ENCODE measurements at regions not wholly inside any gene's neighbourhood (a gene's known extent, or its start where the extent isn't known, plus 50 kb on each side); places are given as distances from the start of the nearest gene placed in this dataset.
A peak's percentile ranks its signal among the peaks of the same experiment; 100 is the strongest.

DNA sequence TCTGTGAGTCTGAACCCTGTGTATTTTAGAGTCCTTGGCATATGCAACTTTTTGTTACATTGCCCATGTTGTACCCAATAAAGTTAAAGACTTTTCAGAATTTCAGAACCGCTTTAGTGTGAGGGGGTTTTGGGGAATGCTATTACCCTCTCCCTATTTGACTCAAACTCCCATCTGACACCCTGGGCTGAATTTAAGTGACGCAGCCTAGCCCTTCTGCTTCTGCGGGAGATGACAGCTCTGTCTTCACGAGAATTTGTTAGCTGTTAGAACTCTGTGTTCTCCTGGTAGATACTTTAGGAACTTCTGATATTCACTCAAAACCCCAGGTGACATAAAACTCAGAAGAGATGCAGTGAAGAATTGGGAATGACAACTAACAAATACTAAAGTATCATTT lies 500.6 kb upstream of the ID4 start (continued):
- TF ChIP-seq SRF (IDR thresholded peaks at IDR 0.05; ENCODE audit: low read depth) (no peak), SIN3A (IDR thresholded peaks at IDR 0.05; ENCODE audit: low read depth) (no peak), CEBPB (IDR thresholded peaks at IDR 0.05; ENCODE audit: low read depth) (no peak), EZH2phosphoT487 (IDR thresholded peaks at IDR 0.05; ENCODE audit: borderline replicate concordance) (no peak)

GRCh38 chr6:19337101-19337500 lies 500.1 kb upstream of the ID4 start:
- no peak overlapping the region for H3K9ac ChIP-seq (ENCODE audit: low read length)
- no peak overlapping the region for H3K27ac ChIP-seq (ENCODE audit: low read depth, low read length)
- peaks cover 4% of the 10 kb centered on the region; the same call in 1 of the 2 replicates for H3K9me2 ChIP-seq (ENCODE audit: insufficient read depth)
- intact Hi-C loops (cut with micrococcal nuclease), result no loop called here
- BruUV-seq (replicated peaks), result no TSS peak
- H4K20me1 ChIP-seq (ENCODE audit: insufficient read depth), result no peaks in the 10 kb centered on the region
- H3K79me2 ChIP-seq (ENCODE audit: insufficient read depth, low read length), result no peaks in the 10 kb centered on the region
- H3K4me1 ChIP-seq (ENCODE audit: control insufficient read depth in 1 of 2, insufficient read depth in 2 of 2, low read length in 2 of 2), result peaks cover 0 to 14% of the 10 kb centered on the region in 2 experiments; a peak in 2 of 4 replicates
- ChIA-PET RAD21 (ENCODE audit: low non-redundant PET in 1 of 2, low total read pairs in 2 of 2, uncharacterized antibody in 2 of 2, unreplicated experiment in 2 of 2) (no interaction called here), POLR2A (no interaction called here), CTCF (no interaction called here)
- no peak for ATAC-seq
- no peaks in the 10 kb centered on the region for H3K9me3 ChIP-seq (ENCODE audit: control insufficient read depth in 1 of 2, insufficient read depth in 1 of 2, low read depth in 1 of 2, low read length in 2 of 2)
- no peak for DNase-seq (ENCODE audit: low read depth, low spot score)
- no peak overlapping the region for H2AFZ ChIP-seq (ENCODE audit: low read depth, low read length, poor library complexity, severe bottlenecking)
- TF ChIP-seq FOSL1 (IDR thresholded peaks at IDR 0.05; ENCODE audit: low read depth) (no peak), RAD21 (IDR thresholded peaks at IDR 0.05; ENCODE audit: low read depth) (no peak), EZH2 (IDR thresholded peaks at IDR 0.05) (no peak)
- TF ChIP-seq, protein P1, sequence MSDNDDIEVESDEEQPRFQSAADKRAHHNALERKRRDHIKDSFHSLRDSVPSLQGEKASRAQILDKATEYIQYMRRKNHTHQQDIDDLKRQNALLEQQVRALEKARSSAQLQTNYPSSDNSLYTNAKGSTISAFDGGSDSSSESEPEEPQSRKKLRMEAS (IDR thresholded peaks at IDR 0.05), result no peak
- H3K4me2 ChIP-seq (ENCODE audit: low read length), result no peak overlapping the region
- no peak overlapping the region for H3K4me3 ChIP-seq (replicated peaks in 1 of 2; ENCODE audit: low read depth in 1 of 2, low read length in 2 of 2)
- H3K27me3 ChIP-seq (ENCODE audit: insufficient read depth, low read length), result no peaks in the 10 kb centered on the region
- H3K36me3 ChIP-seq (ENCODE audit: control insufficient read depth in 1 of 2, insufficient read depth in 2 of 2, low read length in 2 of 2), result no peaks in the 10 kb centered on the region

DNA sequence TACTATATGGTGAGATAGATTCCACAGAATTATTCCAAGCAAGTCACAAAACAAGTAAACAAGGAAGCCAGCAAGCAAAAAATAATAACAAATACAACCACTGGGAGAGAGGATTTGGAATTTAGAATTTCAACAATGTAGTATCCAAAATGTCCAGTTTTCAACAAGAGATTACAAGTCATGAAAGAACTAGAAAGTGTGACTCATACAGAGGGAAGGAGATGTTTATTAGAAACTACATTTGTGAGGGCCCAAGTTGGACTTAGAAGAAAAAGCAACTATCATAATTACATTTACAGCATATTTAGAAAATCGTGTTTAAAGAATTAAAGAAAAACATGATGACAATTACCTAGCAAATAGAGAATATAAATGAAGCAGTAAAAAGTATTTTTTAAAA lies 494.6 kb upstream of the ID4 start:
- no peak overlapping the region for H3K27ac ChIP-seq (ENCODE audit: low read depth, low read length)
- no peak overlapping the region for H3K9ac ChIP-seq (ENCODE audit: low read length)
- ATAC-seq, result no peak
- peaks cover 0 to 16% of the 10 kb centered on the region in 2 experiments; a peak in 2 of 4 replicates for H3K4me1 ChIP-seq (ENCODE audit: control insufficient read depth in 1 of 2, insufficient read depth in 2 of 2, low read length in 2 of 2)
- CTCF ChIA-PET, result no interaction called here
- no peak overlapping the region for H3K4me3 ChIP-seq (replicated peaks in 1 of 2; ENCODE audit: low read depth in 1 of 2, low read length in 2 of 2)
- no peaks in the 10 kb centered on the region for H3K36me3 ChIP-seq (ENCODE audit: control insufficient read depth in 1 of 2, insufficient read depth in 2 of 2, low read length in 2 of 2)
- TF ChIP-seq SP1 (IDR thresholded peaks at IDR 0.05; ENCODE audit: low read depth) (no peak), SIN3A (IDR thresholded peaks at IDR 0.05; ENCODE audit: low read depth) (no peak), CEBPB (IDR thresholded peaks at IDR 0.05; ENCODE audit: low read depth) (no peak), YY1 (IDR thresholded peaks at IDR 0.05; ENCODE audit: extremely low read depth, insufficient replicate concordance, low read depth, low read length) (no peak), POLR2A (IDR thresholded peaks at IDR 0.05; ENCODE audit: borderline replicate concordance, extremely low read depth, insufficient read depth, insufficient read length) (no peak), REST (IDR thresholded peaks at IDR 0.05; ENCODE audit: low read depth) (no peak), CBX3 (IDR thresholded peaks at IDR 0.05; ENCODE audit: low read depth) (no peak), ATF3 (IDR thresholded peaks at IDR 0.05) (no peak), TCF7L2 (IDR thresholded peaks at IDR 0.05; ENCODE audit: borderline replicate concordance, extremely low read depth, insufficient read depth, insufficient read length) (no peak), EGR1 (IDR thresholded peaks at IDR 0.05; ENCODE audit: low read depth) (no peak), EZH2 (IDR thresholded peaks at IDR 0.05) (no peak), ZFX (IDR thresholded peaks at IDR 0.05) (no peak), RAD21 (IDR thresholded peaks at IDR 0.05; ENCODE audit: low read depth) (no peak)
- TF ChIP-seq, protein P1 (IDR thresholded peaks at IDR 0.05), result no peak
- BruUV-seq (replicated peaks), result no TSS peak
- intact Hi-C loops (cut with micrococcal nuclease), result loop anchor here (5.0 kb wide), 1 partner anchor 75 kb away; no protein-coding TSS in a partner anchor
- H2AFZ ChIP-seq (ENCODE audit: low read depth, low read length, poor library complexity, severe bottlenecking), result peak overlapping the region; percentile 49
- H3K9me2 ChIP-seq (ENCODE audit: insufficient read depth), result peaks cover 6% of the 10 kb centered on the region; the same call in 1 of the 2 replicates
- no peaks in the 10 kb centered on the region for H3K79me2 ChIP-seq (ENCODE audit: insufficient read depth, low read length)
- H3K27me3 ChIP-seq (ENCODE audit: insufficient read depth, low read length), result no peaks in the 10 kb centered on the region
- POLR2A ChIA-PET, result no interaction called here
- RAD21 ChIA-PET (ENCODE audit: low non-redundant PET in 1 of 2, low total read pairs in 2 of 2, uncharacterized antibody in 2 of 2, unreplicated experiment in 2 of 2), result no interaction called here
- no peaks in the 10 kb centered on the region for H3K9me3 ChIP-seq (ENCODE audit: control insufficient read depth in 1 of 2, insufficient read depth in 1 of 2, low read depth in 1 of 2, low read length in 2 of 2)
- H4K20me1 ChIP-seq (ENCODE audit: insufficient read depth), result no peaks in the 10 kb centered on the region
- no peak overlapping the region for H3K4me2 ChIP-seq (ENCODE audit: low read length)
- DNase-seq (ENCODE audit: low read depth, low spot score), result no peak
